K562 (cell line): ENCODE measurements at regions not wholly inside any gene's neighbourhood (a gene's known extent, or its start where the extent isn't known, plus 50 kb on each side); places are given as distances from the start of the nearest gene placed in this dataset.

ENCODE experiments used
- ATAC-seq: fragments of 200-7000 bp; cut with Tn5 transposase; 3 replicates; pipeline ENCODE4 v1.9.1; 2020; ENCODE audit warnings: moderate library complexity
- BruUV-seq: library from RNA; stranded (reverse); fragments of 400-500 nt; replicated peaks from 2 replicates; lab custom pipeline; 2021; lab: Mats Ljungman, UMichigan
- CTCF ChIA-PET: fragments of 300-600 bp; formaldehyde crosslinking; extraction: SDS; loops from one replicate; lab custom pipeline; 2021; ENCODE audit warnings: low intra/inter-chr PET ratio; lab: Yijun Ruan, JAX
- POLR2A ChIA-PET: fragments of 300-600, 350-650 bp; sonication (Branson Sonifier 250); formaldehyde crosslinking; extraction: SDS; loops from one replicate; lab custom pipeline; 2021; ENCODE audit warnings: antibody characterized with exemption, inconsistent platforms; lab: Yijun Ruan, JAX
- DNase-seq, 4 experiments: peaks; one replicate each; pipeline versions ENCODE4 v3.0.0 to v3.0.0-alpha.2; 2011 to 2018; ENCODE audit warnings: low spot score in 3 of 4, mixed read lengths in 3 of 4; ENCODE audit errors: extremely low read depth in 1 of 4
- FAIRE-seq: peaks from 2 replicates; lab custom pipeline; 2011; peaks lifted over from hg19 to GRCh38; lab: Jason Lieb, UNC
- H2AFZ ChIP-seq: 2 replicates; pipeline ENCODE4 v1.6.0; 2011; ENCODE audit warnings: low read depth, low read length, control low read depth, inconsistent platforms
- H3K27ac ChIP-seq: fragments of 200-600 bp; 3 replicates; pipeline ENCODE4 v1.8.0; 2011; ENCODE audit warnings: low read depth, mild to moderate bottlenecking, control low read depth, inconsistent platforms, low read length, moderate library complexity, mixed read lengths; ENCODE audit errors: extremely low read depth
- H3K27me3 ChIP-seq, 2 experiments: fragments of 300-600 bp in 1 of 2; 2 replicates in 1 of 2; 3 replicates in 1 of 2; pipeline versions ENCODE4 v1.6.0 to v1.8.0; 2011; ENCODE audit warnings: inconsistent platforms in 2 of 2, low read length in 2 of 2, mild to moderate bottlenecking in 1 of 2, mixed read lengths in 1 of 2, moderate library complexity in 1 of 2; ENCODE audit not compliant: control insufficient read depth in 2 of 2, insufficient read depth in 2 of 2
- H3K36me3 ChIP-seq: fragments of 300-600 bp; 3 replicates; pipeline ENCODE4 v1.8.0; 2011; ENCODE audit warnings: mild to moderate bottlenecking, low read length, inconsistent platforms; ENCODE audit not compliant: control insufficient read depth, insufficient read depth
- H3K4me1 ChIP-seq, 2 experiments: fragments of 200-600 bp in 1 of 2; replicated peaks in 1 of 2; 2 replicates in 1 of 2; 3 replicates in 1 of 2; pipeline versions ENCODE4 v1.5.1 to v1.8.0; 2011; ENCODE audit warnings: inconsistent platforms in 2 of 2, low read length in 2 of 2, mild to moderate bottlenecking in 1 of 2, mixed read lengths in 1 of 2, moderate library complexity in 1 of 2; ENCODE audit not compliant: control insufficient read depth in 2 of 2, insufficient read depth in 2 of 2
- H3K4me2 ChIP-seq: 2 replicates; pipeline ENCODE4 v1.6.1; 2011; ENCODE audit warnings: low read length, control low read depth, inconsistent platforms, mixed read lengths; ENCODE audit not compliant: insufficient read depth
- H3K4me3 ChIP-seq: fragments of 200-600 bp; sonication (generic), shearing (Covaris generic); 2 replicates; pipeline ENCODE4 v1.5.1; 2016; ENCODE audit warnings: control low read depth, inconsistent platforms
- H3K79me2 ChIP-seq: fragments of 200-600 bp; 3 replicates; pipeline ENCODE4 v1.8.0; 2011; ENCODE audit warnings: low read length, inconsistent platforms; ENCODE audit not compliant: control insufficient read depth, insufficient read depth
- H3K9ac ChIP-seq, 2 experiments: 2 replicates each; pipeline versions ENCODE4 v1.6.0 to v1.6.1; 2011; ENCODE audit warnings: low read depth in 2 of 2, low read length in 2 of 2, control low read depth in 1 of 2, inconsistent platforms in 1 of 2, mild to moderate bottlenecking in 1 of 2, mixed read lengths in 1 of 2; ENCODE audit not compliant: insufficient read depth in 1 of 2
- H3K9me1 ChIP-seq: one replicate; pipeline ENCODE4 v1.6.0; 2011; ENCODE audit warnings: inconsistent platforms, mild to moderate bottlenecking, low read length, moderate library complexity; ENCODE audit not compliant: control insufficient read depth, insufficient read depth
- H3K9me3 ChIP-seq: replicated peaks from 2 replicates; pipeline ENCODE4 v1.5.1; 2011; ENCODE audit warnings: low read depth, low read length, inconsistent platforms; ENCODE audit not compliant: control insufficient read depth, insufficient read depth
- H4K20me1 ChIP-seq: replicated peaks from 2 replicates; pipeline ENCODE4 v1.6.1; 2011; ENCODE audit warnings: low read length, inconsistent platforms, mixed read lengths; ENCODE audit not compliant: control insufficient read depth, insufficient read depth
- FOXK2 ChIP-seq, 2 experiments: fragments of 450-650 bp; IDR thresholded peaks in 1 of 2; conservative IDR thresholded peaks in 1 of 2; 2 replicates each; pipeline ENCODE4 v1.6.1; 2016; ENCODE audit warnings: low read depth in 2 of 2, mild to moderate bottlenecking in 1 of 2
- GABPB1 ChIP-seq: sonication (generic); formaldehyde crosslinking; IDR thresholded peaks from 2 replicates; pipeline ENCODE4 v1.8.0; 2022; ENCODE audit warnings: mild to moderate bottlenecking, missing genetic modification reagents
- MNT ChIP-seq, 2 experiments: fragments of 450-650 bp; conservative IDR thresholded peaks; 2 replicates each; pipeline ENCODE4 v1.6.1; 2017; ENCODE audit warnings: mild to moderate bottlenecking in 2 of 2, moderate library complexity in 2 of 2
- NCOA2 ChIP-seq, 2 experiments: fragments of 450-650 bp; IDR thresholded peaks; 2 replicates each; pipeline ENCODE4 v1.6.1; 2018; ENCODE audit warnings: mild to moderate bottlenecking in 2 of 2, moderate library complexity in 1 of 2; ENCODE audit not compliant: partially characterized antibody in 2 of 2
- TEAD4 ChIP-seq, 2 experiments: sonication (generic) in 1 of 2; formaldehyde crosslinking in 1 of 2; IDR thresholded peaks; 2 replicates each; pipeline versions ENCODE4 v1.6.1 to v1.8.0; 2012 to 2022; ENCODE audit warnings: borderline replicate concordance in 1 of 2, inconsistent platforms in 1 of 2, low read length in 1 of 2, mild to moderate bottlenecking in 1 of 2, missing genetic modification reagents in 1 of 2
- XRCC5 ChIP-seq: fragments of 200-400 bp; formaldehyde crosslinking; IDR thresholded peaks from 2 replicates; pipeline ENCODE4 v1.6.1; 2017; ENCODE audit warnings: low read depth, mild to moderate bottlenecking, low read length
- WGBS: fragments of 100-300 bp; shearing (Covaris generic); methylation state at CpG from one replicate; pipeline ENCODE4 v1.1.6; 2016; ENCODE audit warnings: low coverage, mixed read lengths; ENCODE audit not compliant: insufficient coverage; ENCODE audit errors: missing lambda C conversion rate; 5-methylcytosine and 5-hydroxymethylcytosine counted together
- in situ Hi-C: fragments of 300-500 bp; cut with MboI; formaldehyde crosslinking; loops from 4 replicates; pipeline ENCODE4 v1.15.0; 2018; ENCODE audit warnings: inconsistent platforms, mixed read lengths
- intact Hi-C: fragments of 100-400 bp; cut with micrococcal nuclease; formaldehyde crosslinking; loops from 2 replicates; pipeline ENCODE4 v1.14.2; 2022
- TF ChIP-seq, protein P1 (sequence below): sonication (generic); formaldehyde crosslinking; IDR thresholded peaks from 2 replicates; pipeline ENCODE4 v1.8.0; 2022; ENCODE audit warnings: mild to moderate bottlenecking, missing genetic modification reagents
- TF ChIP-seq, protein P2 (sequence below): fragments of 450-650 bp; IDR thresholded peaks from 2 replicates; pipeline ENCODE4 v1.6.1; 2016; ENCODE audit warnings: mild to moderate bottlenecking
- TF ChIP-seq, protein P3 (sequence below): sonication (generic); formaldehyde crosslinking; IDR thresholded peaks from 2 replicates; pipeline ENCODE4 v1.8.0; 2022; ENCODE audit warnings: mild to moderate bottlenecking, missing genetic modification reagents, borderline replicate concordance

DNA sequence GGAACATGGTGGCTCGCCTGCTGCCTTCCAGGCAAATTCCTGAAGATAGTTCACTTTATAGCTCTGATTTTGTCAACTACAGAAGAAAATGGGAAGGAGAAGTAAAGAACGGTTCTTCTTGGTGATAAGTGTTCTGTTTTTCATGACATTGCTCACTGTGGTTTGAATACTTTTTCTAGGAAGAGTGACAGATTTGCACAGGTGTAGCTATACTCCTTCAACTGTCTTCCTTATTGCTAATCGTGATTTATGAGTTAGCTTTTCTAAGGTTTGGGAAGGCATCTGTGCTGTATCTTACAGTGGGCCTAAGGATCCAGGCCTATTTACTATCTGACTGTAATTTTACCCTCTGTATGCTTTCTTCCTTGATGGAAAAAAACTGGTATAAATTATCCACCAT is 405.6 kb downstream of the NDFIP2 start (continued):
- TF ChIP-seq, protein P1, sequence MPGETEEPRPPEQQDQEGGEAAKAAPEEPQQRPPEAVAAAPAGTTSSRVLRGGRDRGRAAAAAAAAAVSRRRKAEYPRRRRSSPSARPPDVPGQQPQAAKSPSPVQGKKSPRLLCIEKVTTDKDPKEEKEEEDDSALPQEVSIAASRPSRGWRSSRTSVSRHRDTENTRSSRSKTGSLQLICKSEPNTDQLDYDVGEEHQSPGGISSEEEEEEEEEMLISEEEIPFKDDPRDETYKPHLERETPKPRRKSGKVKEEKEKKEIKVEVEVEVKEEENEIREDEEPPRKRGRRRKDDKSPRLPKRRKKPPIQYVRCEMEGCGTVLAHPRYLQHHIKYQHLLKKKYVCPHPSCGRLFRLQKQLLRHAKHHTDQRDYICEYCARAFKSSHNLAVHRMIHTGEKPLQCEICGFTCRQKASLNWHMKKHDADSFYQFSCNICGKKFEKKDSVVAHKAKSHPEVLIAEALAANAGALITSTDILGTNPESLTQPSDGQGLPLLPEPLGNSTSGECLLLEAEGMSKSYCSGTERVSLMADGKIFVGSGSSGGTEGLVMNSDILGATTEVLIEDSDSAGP (CRISPR knock-in tag) = no peak
- TF ChIP-seq TEAD4 (IDR thresholded peaks at IDR 0.05; ENCODE audit: low read length) (no peak), TEAD4 (CRISPR knock-in tag; IDR thresholded peaks at IDR 0.05; ENCODE audit: borderline replicate concordance) (no peak), MNT (conservative IDR thresholded peaks at IDR 0.05) (no peak), GABPB1 (no peak)

DNA sequence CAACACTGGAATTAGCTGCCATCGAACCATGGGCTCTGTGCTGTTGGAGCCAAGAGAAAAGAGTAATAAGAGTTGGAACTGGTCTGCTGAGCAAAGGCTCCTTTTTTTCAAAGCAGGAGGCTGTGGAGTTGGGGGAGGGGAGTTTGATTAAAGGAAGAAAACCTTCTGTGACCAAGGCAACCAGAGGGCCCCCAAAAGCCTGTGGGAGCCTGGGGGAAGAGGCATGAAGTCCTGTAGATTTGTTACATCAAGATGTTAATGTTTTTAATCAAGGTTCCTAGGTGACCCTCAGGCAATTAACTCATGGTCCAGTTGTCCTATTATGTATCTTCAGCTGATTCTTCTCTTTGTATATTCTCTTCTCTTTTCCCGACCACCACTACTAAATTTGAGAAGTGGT is 403.9 kb downstream of the NDFIP2 start:
- no peaks in the 10 kb centered on the region for H3K79me2 ChIP-seq
- POLR2A ChIA-PET = no interaction called here
- no peaks in the 10 kb centered on the region for H3K27me3 ChIP-seq
- no peak overlapping the region for H3K9ac ChIP-seq
- in situ Hi-C loops = no loop called here
- H4K20me1 ChIP-seq = no peaks in the 10 kb centered on the region
- ATAC-seq = no peak
- intact Hi-C loops = no loop called here
- no peaks in the 10 kb centered on the region for H3K9me1 ChIP-seq
- no peaks in the 10 kb centered on the region for H3K9me3 ChIP-seq
- DNase-seq = no peak
- TF ChIP-seq, protein P2, sequence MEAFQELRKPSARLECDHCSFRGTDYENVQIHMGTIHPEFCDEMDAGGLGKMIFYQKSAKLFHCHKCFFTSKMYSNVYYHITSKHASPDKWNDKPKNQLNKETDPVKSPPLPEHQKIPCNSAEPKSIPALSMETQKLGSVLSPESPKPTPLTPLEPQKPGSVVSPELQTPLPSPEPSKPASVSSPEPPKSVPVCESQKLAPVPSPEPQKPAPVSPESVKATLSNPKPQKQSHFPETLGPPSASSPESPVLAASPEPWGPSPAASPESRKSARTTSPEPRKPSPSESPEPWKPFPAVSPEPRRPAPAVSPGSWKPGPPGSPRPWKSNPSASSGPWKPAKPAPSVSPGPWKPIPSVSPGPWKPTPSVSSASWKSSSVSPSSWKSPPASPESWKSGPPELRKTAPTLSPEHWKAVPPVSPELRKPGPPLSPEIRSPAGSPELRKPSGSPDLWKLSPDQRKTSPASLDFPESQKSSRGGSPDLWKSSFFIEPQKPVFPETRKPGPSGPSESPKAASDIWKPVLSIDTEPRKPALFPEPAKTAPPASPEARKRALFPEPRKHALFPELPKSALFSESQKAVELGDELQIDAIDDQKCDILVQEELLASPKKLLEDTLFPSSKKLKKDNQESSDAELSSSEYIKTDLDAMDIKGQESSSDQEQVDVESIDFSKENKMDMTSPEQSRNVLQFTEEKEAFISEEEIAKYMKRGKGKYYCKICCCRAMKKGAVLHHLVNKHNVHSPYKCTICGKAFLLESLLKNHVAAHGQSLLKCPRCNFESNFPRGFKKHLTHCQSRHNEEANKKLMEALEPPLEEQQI = no peak
- TF ChIP-seq XRCC5 (no peak), FOXK2 (conservative IDR thresholded peaks at IDR 0.05 in 1 of 2, IDR thresholded peaks at IDR 0.05 in 1 of 2; ENCODE audit: low read depth in 2 of 2) (no peak), NCOA2 (IDR thresholded peaks at IDR 0.05; ENCODE audit: partially characterized antibody in 2 of 2) (no peak)
- TF ChIP-seq, protein P3, sequence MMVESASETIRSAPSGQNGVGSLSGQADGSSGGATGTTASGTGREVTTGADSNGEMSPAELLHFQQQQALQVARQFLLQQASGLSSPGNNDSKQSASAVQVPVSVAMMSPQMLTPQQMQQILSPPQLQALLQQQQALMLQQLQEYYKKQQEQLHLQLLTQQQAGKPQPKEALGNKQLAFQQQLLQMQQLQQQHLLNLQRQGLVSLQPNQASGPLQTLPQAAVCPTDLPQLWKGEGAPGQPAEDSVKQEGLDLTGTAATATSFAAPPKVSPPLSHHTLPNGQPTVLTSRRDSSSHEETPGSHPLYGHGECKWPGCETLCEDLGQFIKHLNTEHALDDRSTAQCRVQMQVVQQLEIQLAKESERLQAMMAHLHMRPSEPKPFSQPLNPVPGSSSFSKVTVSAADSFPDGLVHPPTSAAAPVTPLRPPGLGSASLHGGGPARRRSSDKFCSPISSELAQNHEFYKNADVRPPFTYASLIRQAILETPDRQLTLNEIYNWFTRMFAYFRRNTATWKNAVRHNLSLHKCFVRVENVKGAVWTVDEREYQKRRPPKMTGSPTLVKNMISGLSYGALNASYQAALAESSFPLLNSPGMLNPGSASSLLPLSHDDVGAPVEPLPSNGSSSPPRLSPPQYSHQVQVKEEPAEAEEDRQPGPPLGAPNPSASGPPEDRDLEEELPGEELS (CRISPR knock-in tag) = no peak
- CTCF ChIA-PET = no interaction called here
- H2AFZ ChIP-seq = no peak overlapping the region
- H3K4me2 ChIP-seq = no peak overlapping the region
- H3K4me3 ChIP-seq = no peak overlapping the region
- no peaks in the 10 kb centered on the region for H3K4me1 ChIP-seq
- no TSS peak for BruUV-seq
- H3K36me3 ChIP-seq = no peaks in the 10 kb centered on the region
- WGBS = 0% methylated on average over 2 of the region's 2 CpGs
- FAIRE-seq = no peak
- no peak overlapping the region for H3K27ac ChIP-seq
